ENCODE measurements at regions not wholly inside any gene's neighbourhood (a gene's known extent, or its start where the extent isn't known, plus 50 kb on each side); places are given as distances from the start of the nearest gene placed in this dataset.

- TF ChIP-seq EP300 (IDR thresholded peaks at IDR 0.05) (no peak), CTCF (IDR thresholded peaks at IDR 0.05) (no peak), POLR2A (IDR thresholded peaks at IDR 0.05; ENCODE audit: low read depth) (no peak), POLR2AphosphoS5 (IDR thresholded peaks at IDR 0.05) (no peak)
Measured at GRCh38 chr3:189049458-189050236, 122.1 kb upstream of the TPRG1 start.

All from esophagus muscularis mucosa (tissue), 4 donors.